ENCODE measurements at regions not wholly inside any gene's neighbourhood (a gene's known extent, or its start where the extent isn't known, plus 50 kb on each side); places are given as distances from the start of the nearest gene placed in this dataset.

GRCh38 chr15:95086531-95087252, 855.3 kb downstream of the MCTP2 start:
- Mint-ChIP-seq H3K4me3 (no peak overlapping the region), H3K27me3 (no peaks in the 10 kb centered on the region), H3K36me3 (no peaks in the 10 kb centered on the region), H3K4me1 (no peaks in the 10 kb centered on the region), H3K27ac (no peak overlapping the region), H3K9me3 (no peaks in the 10 kb centered on the region)

- H3K27me3 Mint-ChIP-seq: no peaks in the 10 kb centered on the region
- no peaks in the 10 kb centered on the region for H3K36me3 Mint-ChIP-seq
- no peaks in the 10 kb centered on the region for H3K4me1 Mint-ChIP-seq
- H3K27ac Mint-ChIP-seq: no peak overlapping the region
- no peaks in the 10 kb centered on the region for H3K9me3 Mint-ChIP-seq
- no peak overlapping the region for H3K4me3 Mint-ChIP-seq
Measured at GRCh38 chr15:95087253-95087609, 855.9 kb downstream of the MCTP2 start.

GRCh38 chr15:95091444-95091843, 860.1 kb downstream of the MCTP2 start:
- Mint-ChIP-seq H3K9me3 (no peaks in the 10 kb centered on the region), H3K27me3 (no peaks in the 10 kb centered on the region), H3K4me1 (no peaks in the 10 kb centered on the region), H3K36me3 (no peaks in the 10 kb centered on the region), H3K27ac (no peak overlapping the region), H3K4me3 (no peak overlapping the region)

- no peaks in the 10 kb centered on the region for H3K4me1 Mint-ChIP-seq
- no peak overlapping the region for H3K27ac Mint-ChIP-seq
- H3K36me3 Mint-ChIP-seq: no peaks in the 10 kb centered on the region
- H3K27me3 Mint-ChIP-seq: no peaks in the 10 kb centered on the region
- H3K9me3 Mint-ChIP-seq: no peaks in the 10 kb centered on the region
- no peak overlapping the region for H3K4me3 Mint-ChIP-seq
Measured at GRCh38 chr15:95095250-95095649, 863.9 kb downstream of the MCTP2 start.

- H3K9me3 Mint-ChIP-seq: no peaks in the 10 kb centered on the region
- H3K4me1 Mint-ChIP-seq: no peaks in the 10 kb centered on the region
- H3K27ac Mint-ChIP-seq: no peak overlapping the region
- H3K27me3 Mint-ChIP-seq: no peaks in the 10 kb centered on the region
- H3K36me3 Mint-ChIP-seq: no peaks in the 10 kb centered on the region
- no peak overlapping the region for H3K4me3 Mint-ChIP-seq
Measured at GRCh38 chr15:95096651-95097050, 865.3 kb downstream of the MCTP2 start.

GRCh38 chr15:95097361-95097760, 866.0 kb downstream of the MCTP2 start:
- Mint-ChIP-seq H3K36me3 (no peaks in the 10 kb centered on the region), H3K4me3 (no peak overlapping the region), H3K27me3 (no peaks in the 10 kb centered on the region), H3K9me3 (no peaks in the 10 kb centered on the region), H3K4me1 (no peaks in the 10 kb centered on the region), H3K27ac (no peak overlapping the region)

GRCh38 chr15:95105229-95105628, 873.9 kb downstream of the MCTP2 start:
- Mint-ChIP-seq H3K4me3 (no peak overlapping the region), H3K36me3 (no peaks in the 10 kb centered on the region), H3K4me1 (no peaks in the 10 kb centered on the region), H3K9me3 (no peaks in the 10 kb centered on the region), H3K27ac (no peak overlapping the region), H3K27me3 (no peaks in the 10 kb centered on the region)

- Mint-ChIP-seq H3K4me1 (no peaks in the 10 kb centered on the region), H3K4me3 (no peak overlapping the region)
Measured at GRCh38 chr15:95106801-95107200, 875.4 kb downstream of the MCTP2 start.

GRCh38 chr15:95108673-95109072, 877.3 kb downstream of the MCTP2 start:
- Mint-ChIP-seq H3K36me3 (no peaks in the 10 kb centered on the region), H3K9me3 (no peaks in the 10 kb centered on the region), H3K27me3 (no peaks in the 10 kb centered on the region), H3K4me3 (no peak overlapping the region), H3K4me1 (no peaks in the 10 kb centered on the region), H3K27ac (no peak overlapping the region)

More at GRCh38 chr15:95106801-95107200, 875.4 kb downstream of the MCTP2 start:
- no peaks in the 10 kb centered on the region for H3K36me3 Mint-ChIP-seq
- no peak overlapping the region for H3K27ac Mint-ChIP-seq
- H3K9me3 Mint-ChIP-seq: no peaks in the 10 kb centered on the region
- H3K27me3 Mint-ChIP-seq: no peaks in the 10 kb centered on the region

GRCh38 chr15:95111969-95112368, 880.6 kb downstream of the MCTP2 start:
- Mint-ChIP-seq H3K27me3 (no peaks in the 10 kb centered on the region), H3K4me1 (no peaks in the 10 kb centered on the region), H3K36me3 (no peaks in the 10 kb centered on the region), H3K9me3 (no peaks in the 10 kb centered on the region), H3K27ac (no peak overlapping the region), H3K4me3 (no peak overlapping the region)

- Mint-ChIP-seq H3K36me3 (no peaks in the 10 kb centered on the region), H3K9me3 (no peaks in the 10 kb centered on the region), H3K27ac (no peak overlapping the region), H3K4me3 (no peak overlapping the region), H3K4me1 (no peaks in the 10 kb centered on the region), H3K27me3 (no peaks in the 10 kb centered on the region)
Measured at GRCh38 chr15:95113041-95113440, 881.7 kb downstream of the MCTP2 start.

- Mint-ChIP-seq H3K4me3 (no peak overlapping the region), H3K36me3 (no peaks in the 10 kb centered on the region), H3K9me3 (no peaks in the 10 kb centered on the region), H3K4me1 (no peaks in the 10 kb centered on the region), H3K27ac (no peak overlapping the region), H3K27me3 (no peaks in the 10 kb centered on the region)
Measured at GRCh38 chr15:95119041-95119610, 887.8 kb downstream of the MCTP2 start.

GRCh38 chr15:95120595-95120994, 889.2 kb downstream of the MCTP2 start:
- Mint-ChIP-seq H3K4me3 (no peak overlapping the region), H3K4me1 (no peaks in the 10 kb centered on the region), H3K27ac (no peak overlapping the region)

GRCh38 chr15:95121191-95121590, 889.8 kb downstream of the MCTP2 start:
- Mint-ChIP-seq H3K27me3 (no peaks in the 10 kb centered on the region), H3K27ac (no peak overlapping the region), H3K4me3 (no peak overlapping the region), H3K36me3 (no peaks in the 10 kb centered on the region), H3K9me3 (no peaks in the 10 kb centered on the region), H3K4me1 (no peaks in the 10 kb centered on the region)

More at GRCh38 chr15:95120595-95120994, 889.2 kb downstream of the MCTP2 start:
- no peaks in the 10 kb centered on the region for H3K36me3 Mint-ChIP-seq
- H3K9me3 Mint-ChIP-seq: no peaks in the 10 kb centered on the region
- H3K27me3 Mint-ChIP-seq: no peaks in the 10 kb centered on the region

- H3K36me3 Mint-ChIP-seq: no peaks in the 10 kb centered on the region
- H3K4me1 Mint-ChIP-seq: no peaks in the 10 kb centered on the region
- H3K9me3 Mint-ChIP-seq: no peaks in the 10 kb centered on the region
- H3K27me3 Mint-ChIP-seq: no peaks in the 10 kb centered on the region
- no peak overlapping the region for H3K27ac Mint-ChIP-seq
- H3K4me3 Mint-ChIP-seq: no peak overlapping the region
Measured at GRCh38 chr15:95125803-95126202, 894.4 kb downstream of the MCTP2 start.

- no peaks in the 10 kb centered on the region for H3K9me3 Mint-ChIP-seq
- H3K27ac Mint-ChIP-seq: no peak overlapping the region
- no peaks in the 10 kb centered on the region for H3K36me3 Mint-ChIP-seq
- H3K4me3 Mint-ChIP-seq: no peak overlapping the region
- H3K4me1 Mint-ChIP-seq: no peaks in the 10 kb centered on the region
- H3K27me3 Mint-ChIP-seq: peaks cover under 1% of the 10 kb centered on the region
Measured at GRCh38 chr15:95127356-95127755, 896.0 kb downstream of the MCTP2 start.

GRCh38 chr15:95129574-95129973, 898.2 kb downstream of the MCTP2 start:
- peaks cover 2% of the 10 kb centered on the region for H3K27me3 Mint-ChIP-seq
- no peaks in the 10 kb centered on the region for H3K36me3 Mint-ChIP-seq
- no peaks in the 10 kb centered on the region for H3K4me1 Mint-ChIP-seq
- no peak overlapping the region for H3K4me3 Mint-ChIP-seq
- H3K27ac Mint-ChIP-seq: no peak overlapping the region
- H3K9me3 Mint-ChIP-seq: no peaks in the 10 kb centered on the region
